HEK293 (cell line): ENCODE measurements at regions not wholly inside any gene's neighbourhood (a gene's known extent, or its start where the extent isn't known, plus 50 kb on each side); places are given as distances from the start of the nearest gene placed in this dataset.

Experiments
- CTCF ChIA-PET: fragments of 350-600 bp; formaldehyde crosslinking; extraction: SDS; loops from one replicate; lab custom pipeline; 2021; ENCODE audit warnings: antibody characterized with exemption; lab: Yijun Ruan, JAX
- POLR2A ChIA-PET: fragments of 300-600 bp; formaldehyde crosslinking; extraction: SDS; loops from one replicate; lab custom pipeline; 2020; ENCODE audit warnings: antibody characterized with exemption, inconsistent platforms; lab: Yijun Ruan, JAX
- H3K27ac ChIP-seq: fragments of 200-500 bp; sonication (Bioruptor generic); 2 replicates; pipeline ENCODE4 v1.5.1; 2014; ENCODE audit warnings: low read depth, low read length, control low read depth, inconsistent platforms; ENCODE audit errors: extremely low read depth
- H3K36me3 ChIP-seq, 2 experiments: fragments of 200-500 bp in 1 of 2; sonication (Bioruptor generic) in 1 of 2; 1 replicate in 1 of 2; 2 replicates in 1 of 2; pipeline ENCODE4 v1.5.1; 2014 to 2017; ENCODE audit warnings: inconsistent platforms in 2 of 2, low read length in 2 of 2; ENCODE audit not compliant: control insufficient read depth in 2 of 2, insufficient read depth in 1 of 2
- H3K4me1 ChIP-seq: fragments of 200-500 bp; sonication (Bioruptor generic); 2 replicates; pipeline ENCODE4 v1.5.1; 2014; ENCODE audit warnings: mild to moderate bottlenecking, low read length, inconsistent platforms; ENCODE audit not compliant: control insufficient read depth, insufficient read depth
- H3K4me3 ChIP-seq: 2 replicates; pipeline ENCODE4 v1.5.1; 2011; ENCODE audit warnings: low read depth, mild to moderate bottlenecking, control low read depth, low read length, moderate library complexity
- H3K9me3 ChIP-seq: fragments of 200-500 bp; sonication (Bioruptor generic); 2 replicates; pipeline ENCODE4 v1.5.1; 2014; ENCODE audit warnings: low read depth, low read length, inconsistent platforms; ENCODE audit not compliant: control insufficient read depth, insufficient read depth
- GFI1B ChIP-seq: fragments of 450-650 bp; formaldehyde crosslinking; IDR thresholded peaks from 2 replicates; pipeline ENCODE4 v1.5.1; 2016; ENCODE audit warnings: missing biosample characterization, missing genetic modification characterization
- HOXA7 ChIP-seq: sonication (generic); formaldehyde crosslinking; IDR thresholded peaks from 2 replicates; pipeline ENCODE4 v1.8.1; 2022; ENCODE audit warnings: missing genetic modification reagents, borderline replicate concordance
- OVOL3 ChIP-seq: fragments of 450-650 bp; formaldehyde crosslinking; IDR thresholded peaks from 2 replicates; pipeline ENCODE4 v1.5.1; 2016; ENCODE audit warnings: missing biosample characterization, missing genetic modification characterization
- PRDM10 ChIP-seq: fragments of 450-650 bp; formaldehyde crosslinking; IDR thresholded peaks from 2 replicates; pipeline ENCODE4 v1.5.1; 2016; ENCODE audit warnings: missing biosample characterization, missing genetic modification characterization
- SCRT1 ChIP-seq: fragments of 450-650 bp; formaldehyde crosslinking; IDR thresholded peaks from 2 replicates; pipeline ENCODE4 v1.5.1; 2016; ENCODE audit warnings: missing biosample characterization, missing genetic modification characterization, borderline replicate concordance
- SCRT2 ChIP-seq: fragments of 450-650 bp; formaldehyde crosslinking; IDR thresholded peaks from 2 replicates; pipeline ENCODE4 v1.5.1; 2016; ENCODE audit warnings: missing biosample characterization, missing genetic modification characterization
- TRIM28 ChIP-seq: IDR thresholded peaks from 2 replicates; pipeline ENCODE4 v1.6.1; 2011; ENCODE audit warnings: low read length, control low read depth, borderline replicate concordance
- ZBTB44 ChIP-seq: fragments of 450-650 bp; IDR thresholded peaks from 2 replicates; pipeline ENCODE4 v1.5.1; 2018; ENCODE audit warnings: missing biosample characterization, mild to moderate bottlenecking, missing genetic modification characterization
- ZNF112 ChIP-seq: fragments of 450-650 bp; formaldehyde crosslinking; IDR thresholded peaks from 2 replicates; pipeline ENCODE4 v1.5.0; 2017; ENCODE audit warnings: missing biosample characterization, missing genetic modification characterization
- ZNF239 ChIP-seq: fragments of 450-650 bp; formaldehyde crosslinking; IDR thresholded peaks from 2 replicates; pipeline ENCODE4 v1.5.1; 2016; ENCODE audit warnings: missing biosample characterization, missing genetic modification characterization
- ZNF302 ChIP-seq: fragments of 450-650 bp; formaldehyde crosslinking; IDR thresholded peaks from 2 replicates; pipeline ENCODE4 v1.5.1; 2016; ENCODE audit warnings: missing biosample characterization, missing genetic modification characterization, low read depth
- ZNF530 ChIP-seq: fragments of 450-650 bp; formaldehyde crosslinking; IDR thresholded peaks from 2 replicates; pipeline ENCODE4 v1.5.1; 2016; ENCODE audit warnings: low read depth, missing biosample characterization, missing genetic modification characterization
- ZNF654 ChIP-seq: fragments of 450-650 bp; formaldehyde crosslinking; IDR thresholded peaks from 2 replicates; pipeline ENCODE4 v1.5.1; 2016; ENCODE audit warnings: low read depth, missing biosample characterization, missing genetic modification characterization
- ZNF660 ChIP-seq: fragments of 450-650 bp; IDR thresholded peaks from 2 replicates; pipeline ENCODE4 v1.5.1; 2018; ENCODE audit warnings: missing biosample characterization, mild to moderate bottlenecking, missing genetic modification characterization
- ZNF701 ChIP-seq: fragments of 450-650 bp; formaldehyde crosslinking; IDR thresholded peaks from 2 replicates; pipeline ENCODE4 v1.5.1; 2016; ENCODE audit warnings: missing biosample characterization, missing genetic modification characterization
- ZNF837 ChIP-seq: fragments of 450-650 bp; formaldehyde crosslinking; IDR thresholded peaks from 2 replicates; pipeline ENCODE4 v1.5.1; 2016; ENCODE audit warnings: missing biosample characterization, missing genetic modification characterization

GRCh38 chr3:178090899-178091298, 445.3 kb upstream of the KCNMB2 start:
- H3K4me3 ChIP-seq: no peak overlapping the region
- ChIA-PET CTCF (interaction anchor here (0.7 kb wide), 1 partner anchor 14 kb away, joined by 3 read pairs; no protein-coding TSS in a partner anchor), POLR2A (no interaction called here)
- TF ChIP-seq HOXA7 (CRISPR knock-in tag) (no peak), ZNF302 (tag by site-specific recombination) (no peak), ZNF239 (tag by site-specific recombination) (no peak), ZNF701 (tag by site-specific recombination) (no peak), SCRT1 (tag by site-specific recombination) (peak; percentile 70), SCRT2 (tag by site-specific recombination) (peak; percentile 71)
- no peaks in the 10 kb centered on the region for H3K36me3 ChIP-seq
- H3K9me3 ChIP-seq: no peaks in the 10 kb centered on the region
- H3K27ac ChIP-seq: no peak overlapping the region
- H3K4me1 ChIP-seq: no peaks in the 10 kb centered on the region

- no peak overlapping the region for H3K27ac ChIP-seq
- CTCF ChIA-PET: no interaction called here
- no peak overlapping the region for H3K4me3 ChIP-seq
- H3K36me3 ChIP-seq: no peaks in the 10 kb centered on the region
- H3K4me1 ChIP-seq: no peaks in the 10 kb centered on the region
- POLR2A ChIA-PET: no interaction called here
- no peaks in the 10 kb centered on the region for H3K9me3 ChIP-seq
- TF ChIP-seq ZNF660 (tag by site-specific recombination): no peak
- no peak for TF ChIP-seq GFI1B (tag by site-specific recombination)
- TF ChIP-seq ZNF654 (tag by site-specific recombination): no peak
- no peak for TF ChIP-seq ZBTB44 (tag by site-specific recombination)
- TF ChIP-seq ZNF837: no peak
- TF ChIP-seq PRDM10 (tag by site-specific recombination): no peak
- no peak for TF ChIP-seq TRIM28
- no peak for TF ChIP-seq OVOL3 (tag by site-specific recombination)
- no peak for TF ChIP-seq ZNF112 (tag by site-specific recombination)
These were observed 440.7 kb upstream of the KCNMB2 start for GRCh38 chr3:178095522-178095921.

GRCh38 chr3:178096955-178097354, 439.3 kb upstream of the KCNMB2 start:
- H3K27ac ChIP-seq: no peak overlapping the region
- no peak overlapping the region for H3K4me3 ChIP-seq
- no peaks in the 10 kb centered on the region for H3K4me1 ChIP-seq
- H3K9me3 ChIP-seq: no peaks in the 10 kb centered on the region
- ChIA-PET POLR2A (no interaction called here), CTCF (interaction anchor here (0.7 kb wide), 1 partner anchor 614 kb away, joined by 3 read pairs; no protein-coding TSS in a partner anchor)
- H3K36me3 ChIP-seq: no peaks in the 10 kb centered on the region
- TF ChIP-seq ZNF530 (tag by site-specific recombination): no peak
